K562 (cell line): ENCODE measurements at regions not wholly inside any gene's neighbourhood (a gene's known extent, or its start where the extent isn't known, plus 50 kb on each side); places are given as distances from the start of the nearest gene placed in this dataset.

ENCODE experiments used
- ATAC-seq: fragments of 200-7000 bp; cut with Tn5 transposase; 3 replicates; pipeline ENCODE4 v1.9.1; 2020; ENCODE audit warnings: moderate library complexity
- BruUV-seq: library from RNA; stranded (reverse); fragments of 400-500 nt; replicated peaks from 2 replicates; lab custom pipeline; 2021; lab: Mats Ljungman, UMichigan
- CTCF ChIA-PET: fragments of 300-600 bp; formaldehyde crosslinking; extraction: SDS; loops from one replicate; lab custom pipeline; 2021; ENCODE audit warnings: low intra/inter-chr PET ratio; lab: Yijun Ruan, JAX
- POLR2A ChIA-PET: fragments of 300-600, 350-650 bp; sonication (Branson Sonifier 250); formaldehyde crosslinking; extraction: SDS; loops from one replicate; lab custom pipeline; 2021; ENCODE audit warnings: antibody characterized with exemption, inconsistent platforms; lab: Yijun Ruan, JAX
- DNase-seq, 4 experiments: peaks; one replicate each; pipeline versions ENCODE4 v3.0.0 to v3.0.0-alpha.2; 2011 to 2018; ENCODE audit warnings: low spot score in 3 of 4, mixed read lengths in 3 of 4; ENCODE audit errors: extremely low read depth in 1 of 4
- FAIRE-seq: peaks from 2 replicates; lab custom pipeline; 2011; peaks lifted over from hg19 to GRCh38; lab: Jason Lieb, UNC
- H2AFZ ChIP-seq: 2 replicates; pipeline ENCODE4 v1.6.0; 2011; ENCODE audit warnings: low read depth, low read length, control low read depth, inconsistent platforms
- H3K27ac ChIP-seq: fragments of 200-600 bp; 3 replicates; pipeline ENCODE4 v1.8.0; 2011; ENCODE audit warnings: low read depth, mild to moderate bottlenecking, control low read depth, inconsistent platforms, low read length, moderate library complexity, mixed read lengths; ENCODE audit errors: extremely low read depth
- H3K27me3 ChIP-seq, 2 experiments: fragments of 300-600 bp in 1 of 2; 2 replicates in 1 of 2; 3 replicates in 1 of 2; pipeline versions ENCODE4 v1.6.0 to v1.8.0; 2011; ENCODE audit warnings: inconsistent platforms in 2 of 2, low read length in 2 of 2, mild to moderate bottlenecking in 1 of 2, mixed read lengths in 1 of 2, moderate library complexity in 1 of 2; ENCODE audit not compliant: control insufficient read depth in 2 of 2, insufficient read depth in 2 of 2
- H3K36me3 ChIP-seq: fragments of 300-600 bp; 3 replicates; pipeline ENCODE4 v1.8.0; 2011; ENCODE audit warnings: mild to moderate bottlenecking, low read length, inconsistent platforms; ENCODE audit not compliant: control insufficient read depth, insufficient read depth
- H3K4me1 ChIP-seq, 2 experiments: fragments of 200-600 bp in 1 of 2; replicated peaks in 1 of 2; 2 replicates in 1 of 2; 3 replicates in 1 of 2; pipeline versions ENCODE4 v1.5.1 to v1.8.0; 2011; ENCODE audit warnings: inconsistent platforms in 2 of 2, low read length in 2 of 2, mild to moderate bottlenecking in 1 of 2, mixed read lengths in 1 of 2, moderate library complexity in 1 of 2; ENCODE audit not compliant: control insufficient read depth in 2 of 2, insufficient read depth in 2 of 2
- H3K4me2 ChIP-seq: 2 replicates; pipeline ENCODE4 v1.6.1; 2011; ENCODE audit warnings: low read length, control low read depth, inconsistent platforms, mixed read lengths; ENCODE audit not compliant: insufficient read depth
- H3K4me3 ChIP-seq: fragments of 200-600 bp; sonication (generic), shearing (Covaris generic); 2 replicates; pipeline ENCODE4 v1.5.1; 2016; ENCODE audit warnings: control low read depth, inconsistent platforms
- H3K79me2 ChIP-seq: fragments of 200-600 bp; 3 replicates; pipeline ENCODE4 v1.8.0; 2011; ENCODE audit warnings: low read length, inconsistent platforms; ENCODE audit not compliant: control insufficient read depth, insufficient read depth
- H3K9ac ChIP-seq, 2 experiments: 2 replicates each; pipeline versions ENCODE4 v1.6.0 to v1.6.1; 2011; ENCODE audit warnings: low read depth in 2 of 2, low read length in 2 of 2, control low read depth in 1 of 2, inconsistent platforms in 1 of 2, mild to moderate bottlenecking in 1 of 2, mixed read lengths in 1 of 2; ENCODE audit not compliant: insufficient read depth in 1 of 2
- H3K9me1 ChIP-seq: one replicate; pipeline ENCODE4 v1.6.0; 2011; ENCODE audit warnings: inconsistent platforms, mild to moderate bottlenecking, low read length, moderate library complexity; ENCODE audit not compliant: control insufficient read depth, insufficient read depth
- H3K9me3 ChIP-seq: replicated peaks from 2 replicates; pipeline ENCODE4 v1.5.1; 2011; ENCODE audit warnings: low read depth, low read length, inconsistent platforms; ENCODE audit not compliant: control insufficient read depth, insufficient read depth
- H4K20me1 ChIP-seq: replicated peaks from 2 replicates; pipeline ENCODE4 v1.6.1; 2011; ENCODE audit warnings: low read length, inconsistent platforms, mixed read lengths; ENCODE audit not compliant: control insufficient read depth, insufficient read depth
- ARID1B ChIP-seq: fragments of 450-650 bp; IDR thresholded peaks from 2 replicates; pipeline ENCODE4 v1.6.1; 2016; ENCODE audit warnings: antibody characterized with exemption, mild to moderate bottlenecking, inconsistent platforms
- BRD4 ChIP-seq: fragments of 200-600 bp; sonication (generic); IDR thresholded peaks from 2 replicates; pipeline ENCODE4 v1.6.1; 2017; ENCODE audit warnings: inconsistent platforms
- ETV1 ChIP-seq: fragments of 450-650 bp; conservative IDR thresholded peaks from 2 replicates; pipeline ENCODE4 v1.6.1; 2016; ENCODE audit warnings: missing genetic modification characterization, control low read depth, low read depth, missing compliant biosample characterization
- FOXJ3 ChIP-seq: sonication (generic); formaldehyde crosslinking; IDR thresholded peaks from 2 replicates; pipeline ENCODE4 v1.4.0; 2020; ENCODE audit warnings: mild to moderate bottlenecking, missing genetic modification reagents
- FOXK1 ChIP-seq: sonication (generic); formaldehyde crosslinking; IDR thresholded peaks from 2 replicates; pipeline ENCODE4 v1.8.0; 2022; ENCODE audit warnings: missing genetic modification reagents, mild to moderate bottlenecking, borderline replicate concordance
- KLF16 ChIP-seq: IDR thresholded peaks from 2 replicates; pipeline ENCODE4 v1.6.1; 2016; ENCODE audit warnings: antibody characterized with exemption
- NONO ChIP-seq, 2 experiments: fragments of 200-400 bp in 1 of 2; fragments of 450-650 bp in 1 of 2; formaldehyde crosslinking in 1 of 2; IDR thresholded peaks; 2 replicates each; pipeline ENCODE4 v1.6.1; 2017; ENCODE audit warnings: low read depth in 2 of 2, mild to moderate bottlenecking in 2 of 2, moderate library complexity in 2 of 2, low read length in 1 of 2
- PML ChIP-seq: IDR thresholded peaks from 2 replicates; pipeline ENCODE4 v1.6.1; 2012; ENCODE audit warnings: low read length, inconsistent platforms
- SMARCC2 ChIP-seq: fragments of 450-650 bp; IDR thresholded peaks from 2 replicates; pipeline ENCODE4 v1.6.1; 2017; ENCODE audit warnings: antibody characterized with exemption, moderate library complexity, mild to moderate bottlenecking, low read depth
- TCF15 ChIP-seq: fragments of 250-450 bp; sonication (Bioruptor Pico); IDR thresholded peaks from 2 replicates; pipeline ENCODE4 v1.8.0; 2022; ENCODE audit warnings: moderate library complexity, mild to moderate bottlenecking, inconsistent platforms
- U2AF1 ChIP-seq: fragments of 200-400 bp; formaldehyde crosslinking; optimal IDR thresholded peaks from 2 replicates; pipeline ENCODE3; 2017; ENCODE audit warnings: mild to moderate bottlenecking, low read depth, low read length, moderate library complexity
- WHSC1 ChIP-seq: IDR thresholded peaks from one replicate; pipeline ENCODE4 v1.6.1; 2012; ENCODE audit warnings: low read length, control low read depth, inconsistent platforms
- XRCC4 ChIP-seq: IDR thresholded peaks from one replicate; pipeline ENCODE4 v1.6.1; 2011; ENCODE audit not compliant: insufficient read depth, insufficient read length; ENCODE audit errors: extremely low read depth
- ZBTB33 ChIP-seq: sonication (generic); formaldehyde crosslinking; IDR thresholded peaks from 2 replicates; pipeline ENCODE4 v1.8.1; 2023; ENCODE audit warnings: mild to moderate bottlenecking, missing genetic modification reagents
- ZNF274 ChIP-seq: IDR thresholded peaks from 2 replicates; pipeline ENCODE4 v1.6.1; 2011; ENCODE audit warnings: low read depth, mild to moderate bottlenecking, low read length, moderate library complexity, borderline replicate concordance
- ZNF282 ChIP-seq: sonication (generic); formaldehyde crosslinking; IDR thresholded peaks from 2 replicates; pipeline ENCODE4 v1.8.1; 2023; ENCODE audit warnings: missing genetic modification reagents
- WGBS: fragments of 100-300 bp; shearing (Covaris generic); methylation state at CpG from one replicate; pipeline ENCODE4 v1.1.6; 2016; ENCODE audit warnings: low coverage, mixed read lengths; ENCODE audit not compliant: insufficient coverage; ENCODE audit errors: missing lambda C conversion rate; 5-methylcytosine and 5-hydroxymethylcytosine counted together
- in situ Hi-C: fragments of 300-500 bp; cut with MboI; formaldehyde crosslinking; loops from 4 replicates; pipeline ENCODE4 v1.15.0; 2018; ENCODE audit warnings: inconsistent platforms, mixed read lengths
- intact Hi-C: fragments of 100-400 bp; cut with micrococcal nuclease; formaldehyde crosslinking; loops from 2 replicates; pipeline ENCODE4 v1.14.2; 2022

- no peak overlapping the region for H3K9ac ChIP-seq
- no peaks in the 10 kb centered on the region for H3K9me1 ChIP-seq
- no peak overlapping the region for H2AFZ ChIP-seq
- H3K4me2 ChIP-seq, result no peak overlapping the region
- WGBS, result 0% methylated on average over 2 of the region's 2 CpGs
- in situ Hi-C loops (no loop called here), intact Hi-C loops (no loop called here)
- FAIRE-seq (no peak), DNase-seq (no peak), ATAC-seq (no peak)
- BruUV-seq, result no TSS peak
- H3K4me1 ChIP-seq, result no peaks in the 10 kb centered on the region
- no peak for TF ChIP-seq PML
- TF ChIP-seq XRCC4, result no peak
- TF ChIP-seq ZNF282 (CRISPR knock-in tag), result no peak
- POLR2A ChIA-PET, result no interaction called here
- no peaks in the 10 kb centered on the region for H3K27me3 ChIP-seq
- no peak overlapping the region for H3K27ac ChIP-seq
- CTCF ChIA-PET, result no interaction called here
- no peaks in the 10 kb centered on the region for H3K79me2 ChIP-seq
- H3K36me3 ChIP-seq, result no peaks in the 10 kb centered on the region
- H4K20me1 ChIP-seq, result no peaks in the 10 kb centered on the region
- H3K9me3 ChIP-seq, result no peaks in the 10 kb centered on the region
- no peak overlapping the region for H3K4me3 ChIP-seq
These were observed 125.1 kb upstream of the STARD13 start for GRCh38 chr13:33410619-33411018.

- Histone ChIP-seq H4K20me1 (no peaks in the 10 kb centered on the region), H2AFZ (no peak overlapping the region), H3K79me2 (no peaks in the 10 kb centered on the region), H3K4me1 (no peaks in the 10 kb centered on the region), H3K27me3 (no peaks in the 10 kb centered on the region), H3K4me3 (no peak overlapping the region), H3K4me2 (no peak overlapping the region), H3K36me3 (no peaks in the 10 kb centered on the region), H3K9me3 (no peaks in the 10 kb centered on the region), H3K9me1 (no peaks in the 10 kb centered on the region), H3K27ac (no peak overlapping the region), H3K9ac (no peak overlapping the region)
- BruUV-seq, result no TSS peak
- FAIRE-seq, result no peak
- WGBS, result 0% methylated on average over 1 of the region's 1 CpG
- ATAC-seq, result no peak
- TF ChIP-seq FOXK1 (CRISPR knock-in tag) (no peak), NONO (IDR thresholded peaks at IDR 0.05; ENCODE audit: low read depth in 2 of 2, low read length in 1 of 2) (no peak), ZBTB33 (no peak), SMARCC2 (no peak), KLF16 (no peak), TCF15 (CRISPR knock-in tag) (no peak), WHSC1 (no peak), ZNF274 (no peak), ARID1B (no peak), FOXJ3 (CRISPR knock-in tag) (no peak), ETV1 (no peak), BRD4 (no peak), U2AF1 (no peak)
- no peak for DNase-seq
- intact Hi-C loops, result no loop called here
- in situ Hi-C loops, result no loop called here
- CTCF ChIA-PET, result no interaction called here
- POLR2A ChIA-PET, result no interaction called here
These were observed 125.8 kb upstream of the STARD13 start for GRCh38 chr13:33411312-33411711.
